ENCODE measurements at regions not wholly inside any gene's neighbourhood (a gene's known extent, or its start where the extent isn't known, plus 50 kb on each side); places are given as distances from the start of the nearest gene placed in this dataset.

DNA sequence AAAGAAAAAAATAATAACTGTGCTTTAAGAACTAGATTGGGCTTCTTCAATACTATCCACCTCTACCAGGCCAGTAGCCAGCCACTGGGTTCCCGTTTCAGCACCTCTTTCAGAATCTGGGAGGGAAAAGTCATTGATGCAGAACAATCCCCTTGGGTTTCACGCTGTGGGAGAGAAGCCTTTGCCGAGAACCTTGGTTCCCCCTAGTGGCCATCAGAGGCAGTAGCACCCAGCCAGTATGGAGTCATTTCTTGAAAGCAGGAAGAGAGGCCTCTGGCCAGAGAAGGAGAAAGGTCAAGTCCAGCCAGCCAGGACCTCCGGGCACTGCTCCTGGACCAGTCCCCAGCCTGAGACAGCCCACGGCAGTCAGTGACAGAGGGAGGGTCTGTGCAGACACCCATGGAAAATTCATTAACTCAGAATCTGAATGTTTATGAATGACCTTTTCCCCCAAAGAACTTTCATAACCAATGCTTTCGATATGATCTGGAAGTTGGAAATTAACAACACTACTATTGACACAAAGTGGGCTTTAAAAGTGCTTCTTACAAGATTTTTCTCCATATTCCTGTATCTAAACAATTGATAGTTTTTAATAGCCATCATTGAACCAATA, 51.2 kb upstream of the CDH5 start:
- no peaks in the 10 kb centered on the region for H3K4me1 ChIP-seq (ENCODE audit: control insufficient read depth, insufficient read depth, low read length)
- H3K27ac ChIP-seq (ENCODE audit: low read length), result no peak overlapping the region
- intact Hi-C loops (cut with DNase I), result no loop called here
- no peaks in the 10 kb centered on the region for H3K27me3 ChIP-seq (ENCODE audit: control insufficient read depth, insufficient read depth)
- DNase-seq (peak; percentile 49 to 73 (median 67)), ATAC-seq (peak; percentile 92)
- H3K9me3 ChIP-seq (ENCODE audit: control insufficient read depth, low read length), result no peaks in the 10 kb centered on the region
- no peak overlapping the region for H3K4me3 ChIP-seq (ENCODE audit: low read length)
- 11% methylated on average over 6 of the region's 6 CpGs for WGBS

DNA sequence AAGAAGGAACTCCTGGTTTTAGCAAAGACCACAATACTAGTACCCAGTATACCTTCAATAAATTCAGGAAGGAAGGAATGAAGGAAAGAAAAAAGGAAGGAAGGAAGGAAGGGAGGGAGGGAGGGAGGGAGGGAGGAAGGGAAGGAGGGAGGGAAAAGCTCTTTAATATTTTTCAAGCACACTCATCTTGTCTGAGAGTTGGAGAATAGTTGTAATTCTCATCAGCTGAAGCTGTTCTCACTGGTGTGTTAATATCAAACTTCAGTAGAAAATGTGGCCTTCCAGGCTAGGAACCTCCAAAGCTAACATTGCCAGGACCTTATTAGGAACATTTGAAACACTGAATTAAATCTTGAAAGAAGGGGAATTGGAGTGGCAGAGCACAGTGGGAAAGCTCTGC, 55.2 kb upstream of the CDH5 start:
- DNase-seq, result no peak
- H3K27ac ChIP-seq (ENCODE audit: low read length), result no peak overlapping the region
- no peaks in the 10 kb centered on the region for H3K4me1 ChIP-seq (ENCODE audit: control insufficient read depth, insufficient read depth, low read length)
- no peak for ATAC-seq
- intact Hi-C loops (cut with DNase I), result no loop called here
- H3K9me3 ChIP-seq (ENCODE audit: control insufficient read depth, low read length), result no peaks in the 10 kb centered on the region
- no peaks in the 10 kb centered on the region for H3K27me3 ChIP-seq (ENCODE audit: control insufficient read depth, insufficient read depth)
- H3K4me3 ChIP-seq (ENCODE audit: low read length), result no peak overlapping the region

DNA sequence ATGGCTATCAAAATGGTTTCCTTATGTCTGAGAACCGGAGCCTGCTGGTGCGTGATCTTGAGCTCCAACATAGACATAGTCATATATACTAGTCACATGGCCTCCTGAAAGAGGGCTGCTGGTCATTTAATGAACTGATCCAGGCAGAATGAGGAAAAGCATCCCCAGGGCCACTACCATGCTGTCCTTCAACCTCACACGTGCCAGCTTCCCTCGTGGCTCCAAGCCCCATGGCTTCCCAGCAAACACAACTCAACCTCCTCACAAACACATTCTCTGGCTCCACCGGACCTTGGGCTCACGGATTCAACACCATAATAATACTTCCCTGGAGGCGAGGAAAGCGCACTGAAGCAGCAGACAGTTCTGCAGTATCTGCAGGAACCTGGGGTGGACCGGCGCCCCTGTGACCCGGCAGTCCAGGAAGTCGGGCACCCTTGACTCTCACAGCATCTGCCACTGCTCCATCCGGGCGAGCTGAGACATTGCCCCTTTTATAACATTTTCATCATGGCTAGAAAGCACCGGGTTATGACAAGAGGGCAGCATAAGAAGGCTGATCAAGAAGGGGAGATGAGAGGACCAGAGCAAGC, 57.2 kb upstream of the CDH5 start:
- no peaks in the 10 kb centered on the region for H3K9me3 ChIP-seq (ENCODE audit: control insufficient read depth, low read length)
- WGBS, result 90% methylated on average over 15 of the region's 15 CpGs
- H3K4me3 ChIP-seq (ENCODE audit: low read length), result no peak overlapping the region
- no peaks in the 10 kb centered on the region for H3K4me1 ChIP-seq (ENCODE audit: control insufficient read depth, insufficient read depth, low read length)
- no peak overlapping the region for H3K27ac ChIP-seq (ENCODE audit: low read length)
- no peak for ATAC-seq
- intact Hi-C loops (cut with DNase I), result no loop called here
- H3K27me3 ChIP-seq (ENCODE audit: control insufficient read depth, insufficient read depth), result no peaks in the 10 kb centered on the region
- no peak for DNase-seq

DNA sequence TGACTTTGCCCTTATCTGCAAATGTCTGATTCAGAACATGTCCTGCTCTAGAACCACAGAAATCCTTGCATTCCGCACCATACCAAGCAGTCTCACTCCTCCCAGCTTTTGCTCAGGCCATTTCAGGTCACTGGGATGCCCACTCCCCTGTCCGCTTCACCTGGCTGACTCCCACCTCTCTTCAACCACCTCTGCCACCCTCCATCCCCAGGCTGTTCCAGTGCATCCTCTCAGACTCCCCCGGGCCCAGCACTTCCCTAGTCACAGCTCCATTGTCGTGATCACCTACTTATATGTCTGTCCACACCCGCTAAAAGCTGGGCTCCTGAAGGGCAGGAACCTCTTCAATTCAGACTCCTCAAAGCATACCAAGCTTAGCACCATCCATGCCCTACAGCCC, 58.4 kb upstream of the CDH5 start:
- Histone ChIP-seq H3K9me3 (ENCODE audit: control insufficient read depth, low read length) (no peaks in the 10 kb centered on the region), H3K4me3 (ENCODE audit: low read length) (no peak overlapping the region), H3K4me1 (ENCODE audit: control insufficient read depth, insufficient read depth, low read length) (no peaks in the 10 kb centered on the region), H3K27me3 (ENCODE audit: control insufficient read depth, insufficient read depth) (no peaks in the 10 kb centered on the region), H3K27ac (ENCODE audit: low read length) (no peak overlapping the region)
- intact Hi-C loops (cut with DNase I), result no loop called here
- DNase-seq (no peak), ATAC-seq (no peak)
- WGBS, result 99% methylated on average over 5 of the region's 5 CpGs

DNA sequence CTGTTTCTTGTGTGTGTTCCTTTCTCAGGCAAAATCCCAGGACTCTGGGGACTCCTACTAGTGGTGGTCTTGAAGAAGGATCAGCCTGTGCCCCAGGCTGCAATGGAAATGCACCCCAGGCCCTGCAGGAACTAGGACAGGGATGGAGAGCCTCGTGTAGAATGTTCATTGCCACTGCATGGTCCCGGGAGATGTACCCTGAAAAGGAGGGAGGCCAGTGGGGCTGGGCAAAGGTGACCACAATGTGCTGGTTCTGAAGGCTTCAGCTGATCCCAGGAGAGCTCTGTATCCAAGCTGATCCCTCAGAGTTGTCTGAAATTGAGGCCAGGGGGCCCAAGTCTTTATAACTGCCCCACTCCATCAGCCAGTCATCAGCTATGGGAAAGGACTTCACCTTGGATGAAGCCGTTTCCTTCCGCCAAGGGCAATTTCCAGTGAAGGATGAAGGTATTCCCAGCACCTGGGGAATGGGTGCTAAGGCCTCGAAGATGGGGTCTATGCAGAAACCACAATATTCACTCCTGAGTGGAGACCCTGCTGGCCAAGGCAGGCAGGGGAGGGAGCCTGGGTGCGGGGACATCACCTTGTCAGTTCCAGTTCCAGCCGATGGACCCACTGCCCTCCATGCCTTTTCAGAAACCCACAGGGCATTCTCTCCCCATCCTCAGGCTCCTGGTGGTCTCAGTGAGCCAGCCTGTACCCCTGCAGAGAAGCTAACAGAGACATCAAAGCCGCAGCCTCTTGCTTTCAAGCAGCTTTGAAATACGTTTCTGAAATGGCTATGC, 59.9 kb upstream of the CDH5 start:
- no peak for DNase-seq
- Histone ChIP-seq H3K4me1 (ENCODE audit: control insufficient read depth, insufficient read depth, low read length) (no peaks in the 10 kb centered on the region), H3K9me3 (ENCODE audit: control insufficient read depth, low read length) (no peaks in the 10 kb centered on the region), H3K4me3 (ENCODE audit: low read length) (no peak overlapping the region), H3K27ac (ENCODE audit: low read length) (no peak overlapping the region), H3K27me3 (ENCODE audit: control insufficient read depth, insufficient read depth) (no peaks in the 10 kb centered on the region)
- ATAC-seq, result no peak
- intact Hi-C loops (cut with DNase I), result no loop called here
- WGBS, result 81% methylated on average over 9 of the region's 9 CpGs

GRCh38 chr16:66304961-66305360, 61.5 kb upstream of the CDH5 start:
- intact Hi-C loops (cut with DNase I), result no loop called here
- Histone ChIP-seq H3K27me3 (ENCODE audit: control insufficient read depth, insufficient read depth) (no peaks in the 10 kb centered on the region), H3K9me3 (ENCODE audit: control insufficient read depth, low read length) (no peaks in the 10 kb centered on the region), H3K4me1 (ENCODE audit: control insufficient read depth, insufficient read depth, low read length) (no peaks in the 10 kb centered on the region), H3K27ac (ENCODE audit: low read length) (no peak overlapping the region), H3K4me3 (ENCODE audit: low read length) (no peak overlapping the region)
- no peak for DNase-seq
- ATAC-seq, result no peak
- 79% methylated on average over 3 of the region's 3 CpGs for WGBS

GRCh38 chr16:66304151-66304550, 62.3 kb upstream of the CDH5 start:
- no peaks in the 10 kb centered on the region for H3K27me3 ChIP-seq (ENCODE audit: control insufficient read depth, insufficient read depth)
- H3K9me3 ChIP-seq (ENCODE audit: control insufficient read depth, low read length), result no peaks in the 10 kb centered on the region
- H3K27ac ChIP-seq (ENCODE audit: low read length), result no peak overlapping the region
- WGBS, result 36% methylated on average over 7 of the region's 7 CpGs
- H3K4me3 ChIP-seq (ENCODE audit: low read length), result no peak overlapping the region
- no peaks in the 10 kb centered on the region for H3K4me1 ChIP-seq (ENCODE audit: control insufficient read depth, insufficient read depth, low read length)
- DNase-seq (no peak), ATAC-seq (no peak)
- intact Hi-C loops (cut with DNase I), result no loop called here

DNA sequence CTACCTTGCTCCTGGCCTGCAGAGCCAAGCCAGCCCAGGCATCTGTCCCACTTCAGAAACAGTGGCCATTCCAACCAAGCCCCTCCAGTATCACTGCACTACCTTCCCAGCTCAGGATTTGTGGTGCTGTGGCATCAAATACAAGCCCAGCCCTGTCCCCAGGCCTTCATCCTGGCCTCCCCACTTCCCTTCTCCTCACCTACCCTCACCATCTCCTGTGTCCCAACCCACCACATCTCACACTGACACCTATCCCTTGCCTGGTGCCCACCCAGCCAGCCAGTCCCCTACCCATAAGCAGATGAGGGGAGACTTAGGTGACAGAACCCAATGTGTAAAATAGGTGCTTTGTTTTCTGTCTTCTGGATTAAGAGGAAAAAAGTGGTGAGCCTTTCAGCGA, 66.0 kb upstream of the CDH5 start:
- intact Hi-C loops (cut with DNase I), result no loop called here
- no peak for ATAC-seq

GRCh38 chr16:66300037-66300436, 66.5 kb upstream of the CDH5 start:
- ATAC-seq, result no peak
- no peaks in the 10 kb centered on the region for H3K27me3 ChIP-seq (ENCODE audit: control insufficient read depth, insufficient read depth)
- no peak for DNase-seq
- 97% methylated on average over 3 of the region's 3 CpGs for WGBS
- H3K9me3 ChIP-seq (ENCODE audit: control insufficient read depth, low read length), result no peaks in the 10 kb centered on the region
- H3K4me1 ChIP-seq (ENCODE audit: control insufficient read depth, insufficient read depth, low read length), result no peaks in the 10 kb centered on the region
- no peak overlapping the region for H3K27ac ChIP-seq (ENCODE audit: low read length)
- H3K4me3 ChIP-seq (ENCODE audit: low read length), result no peak overlapping the region
- intact Hi-C loops (cut with DNase I), result no loop called here

More for the DNA sequence above, 66.0 kb upstream of the CDH5 start:
- 94% methylated on average over 1 of the region's 1 CpG for WGBS
- no peaks in the 10 kb centered on the region for H3K9me3 ChIP-seq (ENCODE audit: control insufficient read depth, low read length)
- no peak for DNase-seq
- H3K27ac ChIP-seq (ENCODE audit: low read length), result no peak overlapping the region
- no peaks in the 10 kb centered on the region for H3K27me3 ChIP-seq (ENCODE audit: control insufficient read depth, insufficient read depth)
- H3K4me3 ChIP-seq (ENCODE audit: low read length), result no peak overlapping the region
- no peaks in the 10 kb centered on the region for H3K4me1 ChIP-seq (ENCODE audit: control insufficient read depth, insufficient read depth, low read length)

DNA sequence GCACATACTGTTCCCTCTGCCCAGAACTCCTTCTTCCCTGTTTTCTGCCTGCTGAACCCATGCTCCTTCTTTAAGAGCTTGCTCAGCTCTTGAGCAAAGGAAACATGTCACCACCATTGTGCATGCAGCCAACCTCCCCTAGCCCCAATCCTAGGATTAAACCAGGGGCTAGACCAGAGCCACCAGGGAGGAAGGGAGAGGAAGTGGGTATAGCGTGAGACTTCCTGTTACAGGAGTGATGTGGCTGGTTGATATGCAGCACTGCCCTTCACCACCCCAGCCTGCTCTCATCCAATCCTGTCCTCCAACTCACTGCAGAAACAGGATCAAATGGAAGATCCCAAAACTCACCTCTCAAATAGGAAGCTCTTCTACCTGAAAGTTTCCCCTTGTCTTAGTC, 67.1 kb upstream of the CDH5 start:
- Histone ChIP-seq H3K4me3 (ENCODE audit: low read length) (no peak overlapping the region), H3K9me3 (ENCODE audit: control insufficient read depth, low read length) (no peaks in the 10 kb centered on the region), H3K4me1 (ENCODE audit: control insufficient read depth, insufficient read depth, low read length) (no peaks in the 10 kb centered on the region), H3K27ac (ENCODE audit: low read length) (no peak overlapping the region), H3K27me3 (ENCODE audit: control insufficient read depth, insufficient read depth) (no peaks in the 10 kb centered on the region)
- no peak for ATAC-seq
- intact Hi-C loops (cut with DNase I), result no loop called here
- WGBS, result 53% methylated on average over 1 of the region's 1 CpG
- no peak for DNase-seq

- no peaks in the 10 kb centered on the region for H3K4me1 ChIP-seq (ENCODE audit: control insufficient read depth, insufficient read depth, low read length)
- WGBS, result 96% methylated on average over 2 of the region's 2 CpGs
- no peaks in the 10 kb centered on the region for H3K27me3 ChIP-seq (ENCODE audit: control insufficient read depth, insufficient read depth)
- ATAC-seq, result no peak
- no peak for DNase-seq
- no peaks in the 10 kb centered on the region for H3K9me3 ChIP-seq (ENCODE audit: control insufficient read depth, low read length)
- intact Hi-C loops (cut with DNase I), result no loop called here
- no peak overlapping the region for H3K4me3 ChIP-seq (ENCODE audit: low read length)
- no peak overlapping the region for H3K27ac ChIP-seq (ENCODE audit: low read length)
Measured at GRCh38 chr16:66298571-66299120, 67.8 kb upstream of the CDH5 start.
